NOMO-1 treated with DMSO at 0.1 percent for 48 hours (cell line): ENCODE measurements at regions not wholly inside any gene's neighbourhood (a gene's known extent, or its start where the extent isn't known, plus 50 kb on each side); places are given as distances from the start of the nearest gene placed in this dataset.
"Not testable (repeated sequence)": the region's sequence is repeated elsewhere in the genome, so short reads cannot be mapped to it uniquely, and the experiment has no call there.

Experiments used
- DNase-seq: peaks from one replicate; lab custom pipeline; 2025; ENCODE audit not compliant: unreplicated experiment; lab: John Stamatoyannopoulos, UW

- no peak for DNase-seq
Observed at GRCh38 chr6:67689329-67689728, 945.8 kb upstream of the ADGRB3 start.

DNA sequence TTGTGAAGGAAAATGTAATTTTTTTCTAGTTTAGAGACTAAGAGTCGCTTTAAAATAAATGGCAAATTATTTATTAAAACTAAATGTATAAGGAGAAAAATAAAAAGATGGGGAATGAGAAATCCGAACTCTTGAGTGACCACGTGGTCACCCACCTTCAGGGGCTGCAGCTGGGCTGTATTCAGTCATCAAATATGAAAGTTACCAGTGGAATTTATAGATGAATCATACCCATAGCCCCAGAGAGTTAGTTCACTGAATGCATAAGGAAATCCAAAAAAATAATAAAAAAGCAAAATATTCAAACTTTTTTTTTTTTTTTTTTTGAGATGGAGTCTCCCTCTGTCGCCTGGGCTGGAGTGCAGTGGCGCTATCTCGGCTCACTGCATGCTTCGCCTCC, 947.7 kb upstream of the ADGRB3 start:
- no peak for DNase-seq

DNA sequence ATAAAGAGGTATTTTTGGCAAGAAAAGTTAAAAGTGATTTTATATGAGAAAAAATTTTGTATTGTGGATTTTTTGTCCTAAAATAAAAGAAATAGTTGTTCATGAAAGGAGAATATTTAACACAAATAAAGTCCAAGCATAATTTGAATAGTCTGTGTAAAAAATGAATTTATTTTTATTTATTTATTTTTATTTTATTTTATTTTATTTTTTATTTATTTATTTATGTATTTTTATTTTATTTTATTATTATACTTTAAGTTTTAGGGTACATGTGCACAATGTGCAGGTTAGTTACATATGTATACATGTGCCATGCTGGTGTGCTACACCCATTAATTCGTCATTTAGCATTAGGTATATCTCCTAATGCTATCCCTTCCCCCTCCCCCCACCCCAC, 948.9 kb upstream of the ADGRB3 start:
- not testable (repeated sequence) for DNase-seq

- peak; percentile 84 for DNase-seq
Observed at GRCh38 chr6:67683960-67684359, 951.1 kb upstream of the ADGRB3 start.

DNA sequence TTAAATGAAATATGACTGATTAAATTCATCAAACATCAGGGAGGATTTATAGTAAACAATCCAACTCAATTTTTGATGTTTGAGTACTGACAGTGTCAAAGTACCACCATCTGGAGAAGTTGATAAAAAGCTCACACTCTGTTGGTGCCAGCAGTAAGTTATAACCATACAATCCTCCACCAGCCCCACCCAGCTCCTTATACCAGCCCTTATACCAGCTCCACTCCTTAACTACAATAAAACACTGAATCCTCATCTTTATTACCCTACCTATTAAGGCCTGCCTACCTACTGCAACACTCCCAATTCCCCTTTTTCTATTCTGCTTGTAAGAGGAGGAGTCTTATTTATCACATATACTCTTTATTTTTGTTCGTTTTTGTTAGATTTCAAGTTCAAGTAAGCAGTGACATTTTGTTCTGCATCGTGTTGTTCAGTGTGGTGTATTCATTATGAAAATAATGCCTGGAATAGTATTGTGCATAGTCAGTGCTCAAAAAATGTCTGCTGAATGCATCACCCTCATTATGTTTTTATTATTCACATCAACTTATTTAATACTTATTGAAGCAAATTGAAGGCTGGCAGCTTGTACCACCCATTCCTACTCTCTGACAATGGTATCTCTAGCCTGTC, 954.7 kb upstream of the ADGRB3 start:
- no peak for DNase-seq

- no peak for DNase-seq
Observed at GRCh38 chr6:67679566-67680296, 955.4 kb upstream of the ADGRB3 start.

DNA sequence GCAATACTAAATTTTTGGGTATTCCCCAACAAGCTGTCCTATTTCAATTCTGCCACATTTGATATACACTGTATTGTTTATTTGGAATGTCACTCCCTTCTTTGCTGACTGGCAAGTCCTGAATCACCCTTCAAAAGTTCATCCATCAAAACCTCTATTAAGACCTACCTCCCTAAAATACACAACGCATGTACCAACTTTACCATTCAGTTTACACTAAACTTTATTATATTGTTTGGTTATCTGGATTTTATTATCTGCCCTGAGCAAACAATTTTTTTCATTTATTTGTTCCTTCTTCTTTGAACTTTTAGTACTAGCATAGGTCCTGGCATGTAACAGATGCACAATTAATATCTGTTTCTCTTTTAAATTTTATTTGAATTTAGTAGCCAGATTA, 958.2 kb upstream of the ADGRB3 start:
- DNase-seq: no peak

GRCh38 chr6:67667637-67668422, 967.3 kb upstream of the ADGRB3 start:
- DNase-seq: no peak

DNA sequence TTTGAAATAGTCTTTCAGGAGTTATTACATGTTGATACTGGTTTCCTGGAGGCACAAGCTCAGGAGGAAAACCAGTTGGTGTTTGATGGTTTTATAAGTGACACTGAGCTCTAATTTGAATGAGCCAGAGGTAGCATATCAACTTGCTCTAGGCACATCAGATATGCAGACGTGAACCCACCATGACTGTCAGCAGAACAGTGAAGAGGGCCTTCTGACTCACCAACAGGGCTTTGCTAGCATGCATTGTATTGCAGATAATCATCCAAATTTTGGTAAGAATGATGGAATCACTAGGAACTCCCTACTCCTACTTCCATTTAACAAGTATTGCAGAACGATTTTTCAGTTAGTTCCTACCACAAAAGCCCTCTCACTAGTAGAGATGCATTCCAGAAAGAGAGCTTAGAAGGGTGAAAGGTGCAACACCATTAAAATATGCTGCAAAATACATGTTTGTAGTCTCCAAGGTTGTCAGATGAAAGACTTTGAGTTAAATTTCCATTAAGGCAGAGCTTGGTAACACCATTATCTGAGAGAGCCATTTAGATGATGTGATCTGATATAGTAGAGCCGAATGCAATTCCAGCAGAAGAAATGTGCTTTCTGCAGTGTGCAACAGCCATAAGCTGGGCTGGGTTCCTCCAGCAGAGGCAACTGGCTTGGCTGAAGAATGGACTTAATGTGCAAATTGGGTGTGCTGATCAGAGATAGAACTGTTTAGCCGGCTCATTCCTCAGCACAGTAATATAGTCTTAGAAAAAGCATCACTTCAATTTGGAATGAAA, 968.7 kb upstream of the ADGRB3 start:
- DNase-seq: no peak

DNA sequence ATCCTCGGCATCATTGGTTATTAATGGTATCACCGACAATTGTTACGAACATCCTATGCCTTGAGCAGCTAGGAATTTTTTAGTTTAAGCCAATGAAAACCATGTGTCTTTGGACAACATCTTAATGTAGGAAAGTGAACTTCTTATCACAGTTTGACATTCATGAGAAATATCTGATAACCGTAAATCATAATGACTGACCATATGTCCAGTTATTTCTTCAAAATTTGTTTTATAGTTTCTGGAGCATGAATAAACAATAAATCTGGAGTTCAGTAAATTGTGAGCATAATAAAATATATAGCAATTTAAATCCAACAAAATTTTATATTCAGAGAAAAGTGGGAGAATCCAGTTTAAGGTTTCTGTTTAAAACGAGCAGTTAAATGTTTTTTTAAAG, 970.1 kb upstream of the ADGRB3 start:
- DNase-seq: no peak

DNA sequence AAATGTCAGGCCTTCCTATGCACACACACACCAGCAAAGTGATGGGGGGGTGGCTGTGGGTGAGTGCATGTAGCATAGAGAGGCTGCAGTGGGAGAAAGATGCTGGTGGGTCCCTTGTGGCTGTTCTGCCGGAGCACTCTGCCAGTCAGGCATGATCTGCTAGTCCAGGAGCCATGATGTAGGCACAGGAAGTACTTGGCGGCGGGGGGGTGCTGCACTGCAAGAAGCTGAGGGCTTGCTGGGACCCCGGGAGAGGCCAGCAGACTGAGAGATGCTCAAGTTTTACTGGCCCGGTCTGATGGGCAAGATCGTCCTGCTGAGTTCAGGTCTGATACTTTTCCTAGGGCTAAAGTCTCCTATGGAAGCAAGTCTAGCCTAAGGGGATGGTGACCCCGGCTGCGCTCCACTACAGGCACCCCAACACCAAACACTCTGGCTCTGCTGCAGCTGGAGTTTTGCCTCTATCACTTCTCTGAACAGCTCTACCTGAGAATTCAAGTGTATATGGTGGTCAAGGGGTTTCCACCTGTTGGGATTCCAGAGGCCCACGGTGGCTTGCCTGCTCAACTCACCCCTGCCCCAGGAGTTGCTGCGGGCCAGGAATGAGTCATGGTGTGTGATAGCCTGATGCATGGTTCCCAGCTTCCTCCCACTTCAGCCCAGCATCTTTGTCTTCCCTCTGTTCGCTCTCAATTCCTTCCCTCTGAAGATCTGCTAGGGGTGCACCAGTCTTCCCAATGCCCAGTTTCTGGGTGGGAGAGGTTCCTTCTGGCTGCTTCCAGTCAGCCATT, 971.8 kb upstream of the ADGRB3 start:
- no peak for DNase-seq

- no peak for DNase-seq
Observed at GRCh38 chr6:67653561-67653960, 981.5 kb upstream of the ADGRB3 start.

DNA sequence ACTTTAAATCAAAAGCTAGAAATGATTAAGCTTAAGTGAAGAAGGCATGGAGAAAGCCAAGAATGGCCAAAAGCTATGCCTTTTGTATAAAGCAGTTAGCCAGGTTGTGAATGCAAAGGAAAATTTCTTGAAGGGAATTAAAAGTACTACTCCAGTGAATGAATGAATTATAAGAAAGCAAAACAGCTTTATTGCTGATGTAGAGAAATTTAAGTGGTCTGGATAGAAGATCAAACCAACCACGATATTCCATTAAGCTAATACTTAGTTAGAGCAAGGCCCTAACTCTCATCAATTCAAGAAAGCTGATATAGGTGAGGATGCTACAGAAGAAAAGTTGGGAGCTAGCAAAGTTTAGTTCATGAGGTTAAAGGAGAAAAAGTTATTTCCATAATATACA, 988.5 kb upstream of the ADGRB3 start:
- DNase-seq: no peak

DNA sequence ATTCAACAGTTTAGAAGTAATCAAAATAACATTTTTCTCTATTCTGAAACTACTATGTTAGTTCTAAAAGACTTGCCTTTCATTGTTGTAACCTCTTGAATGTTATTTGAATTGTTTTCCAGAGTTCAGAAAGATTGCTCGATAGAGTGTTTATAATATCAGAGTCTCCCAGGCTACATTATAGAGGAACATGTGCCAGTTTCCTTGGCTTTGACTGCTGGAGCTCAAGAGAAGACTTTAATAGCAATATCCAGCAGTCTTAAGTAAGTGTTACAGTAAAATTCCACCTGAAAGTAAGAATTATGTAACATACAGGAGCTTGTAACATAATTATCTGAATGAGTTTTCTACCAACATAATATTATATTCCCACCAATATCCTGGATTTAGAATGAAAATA, 991.8 kb upstream of the ADGRB3 start:
- DNase-seq: no peak

GRCh38 chr6:67642582-67642981, 992.5 kb upstream of the ADGRB3 start:
- DNase-seq: peak; percentile 66

DNA sequence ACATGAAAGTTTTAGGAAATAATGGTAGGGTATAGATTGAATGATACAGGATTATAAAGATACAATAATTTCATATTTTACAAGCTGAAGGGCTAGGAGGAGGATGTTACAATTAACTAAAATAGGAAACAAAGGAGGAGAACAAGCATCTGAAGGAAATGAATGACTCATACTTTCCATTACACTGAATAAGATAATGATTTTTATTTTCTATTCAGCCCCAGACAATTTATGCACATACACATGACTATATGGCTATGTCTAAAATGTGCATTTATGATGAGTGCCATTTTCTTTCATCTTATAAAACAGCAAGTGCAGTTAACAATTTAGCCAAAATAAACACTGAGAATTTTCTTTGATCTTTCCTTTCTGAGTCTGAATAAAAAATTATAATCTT, 994.6 kb upstream of the ADGRB3 start:
- no peak for DNase-seq

DNA sequence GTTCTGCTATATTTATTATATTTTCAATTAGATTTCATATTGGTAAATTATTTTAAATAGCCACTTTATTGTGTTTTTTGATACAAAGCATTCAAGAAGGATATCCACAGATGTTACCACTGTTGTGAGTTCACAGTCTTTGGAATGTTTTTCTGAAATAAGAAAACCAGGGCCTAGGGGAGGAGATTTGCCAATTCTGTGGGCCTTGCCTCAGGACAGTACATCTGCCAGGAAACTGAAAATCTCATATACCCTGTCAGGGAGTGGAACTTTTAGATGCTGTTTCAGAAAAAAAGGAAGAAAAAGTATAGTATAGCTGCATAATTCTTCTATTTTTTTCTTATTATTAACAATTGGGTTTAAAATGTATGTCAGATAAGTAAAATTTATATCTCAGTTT, 995.9 kb upstream of the ADGRB3 start:
- DNase-seq: no peak

DNA sequence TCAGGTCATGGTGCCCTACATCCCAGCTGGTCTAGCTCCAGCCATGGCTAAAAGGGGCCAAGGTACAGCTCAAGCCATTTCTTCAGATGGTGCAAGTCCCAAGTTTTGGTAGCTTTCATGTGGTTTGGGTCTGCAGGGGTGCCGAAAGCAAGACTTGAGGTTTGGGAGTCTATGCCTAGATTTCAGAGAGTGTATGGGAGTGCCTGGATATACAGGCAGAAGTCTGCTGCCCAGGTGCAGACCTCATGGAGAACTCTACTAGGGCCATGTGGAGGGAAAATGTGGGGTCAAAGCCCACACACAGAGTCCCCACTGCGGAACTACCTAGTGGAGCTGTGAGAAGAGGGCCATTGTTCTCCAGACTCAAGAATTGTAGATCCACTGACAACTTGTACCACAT, 1000.9 kb upstream of the ADGRB3 start:
- DNase-seq: no peak

DNA sequence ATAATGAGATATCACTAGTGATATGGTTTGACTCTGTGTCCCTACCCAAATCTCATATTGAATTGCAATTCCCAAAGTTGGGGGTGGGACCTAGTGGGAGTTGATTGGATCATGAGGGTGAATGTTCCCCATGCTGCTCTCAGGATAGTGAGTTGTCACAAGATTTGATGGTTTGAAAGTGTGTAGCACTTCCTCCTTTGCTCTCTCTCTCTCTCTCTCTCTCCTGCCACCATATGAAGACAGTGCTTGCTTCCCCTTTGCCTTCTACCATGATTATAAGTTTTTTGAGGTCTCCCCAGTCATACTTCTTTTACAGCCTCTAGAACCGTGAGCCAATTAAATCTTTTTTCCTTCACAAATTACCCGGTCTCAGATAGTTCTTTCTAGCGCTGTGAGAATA, 1002.0 kb upstream of the ADGRB3 start:
- DNase-seq: peak; percentile 52

DNA sequence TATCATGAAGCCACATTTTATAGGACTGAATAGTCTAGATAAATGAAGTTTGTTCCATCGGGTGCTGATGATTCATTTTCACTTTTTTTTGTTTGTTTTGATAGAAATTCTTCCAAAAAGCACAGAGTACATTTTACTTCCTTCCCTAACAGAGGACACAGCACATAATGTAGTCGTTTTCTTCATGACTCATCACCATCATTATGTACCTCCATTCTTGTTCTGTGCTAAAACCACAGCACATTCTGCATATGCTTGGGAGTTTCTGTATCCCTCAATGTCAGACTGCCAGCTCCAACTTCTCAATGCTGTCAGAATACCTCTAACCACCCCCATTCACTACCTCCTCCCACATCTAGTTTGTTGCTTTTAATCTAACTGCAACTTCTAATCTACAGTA, 1004.9 kb upstream of the ADGRB3 start:
- DNase-seq: peak; percentile 72

- peak; percentile 30 for DNase-seq
Observed at GRCh38 chr6:67629258-67629657, 1005.8 kb upstream of the ADGRB3 start.
